GM23248 (cell line): ENCODE measurements at regions not wholly inside any gene's neighbourhood (a gene's known extent, or its start where the extent isn't known, plus 50 kb on each side); places are given as distances from the start of the nearest gene placed in this dataset.

Source experiments
- DNase-seq: peaks from one replicate; pipeline ENCODE4 v3.0.0-alpha.2; 2015
- H2AFZ ChIP-seq: fragments of 200-600 bp; sonication (generic); 2 replicates; pipeline ENCODE4 v1.6.1; 2016; ENCODE audit warnings: antibody characterized with exemption
- H3F3A ChIP-seq: fragments of 200-600 bp; sonication (generic); 2 replicates; pipeline ENCODE4 v1.6.1; 2016; ENCODE audit warnings: mild to moderate bottlenecking, antibody characterized with exemption, mixed run types; ENCODE audit not compliant: insufficient read depth
- H3K27ac ChIP-seq: fragments of 200-600 bp; sonication (generic); 2 replicates; pipeline ENCODE4 v1.5.1; 2016; ENCODE audit warnings: mild to moderate bottlenecking
- H3K27me3 ChIP-seq: fragments of 200-600 bp; sonication (generic); replicated peaks from 2 replicates; pipeline ENCODE4 v1.6.1; 2016; ENCODE audit warnings: mild to moderate bottlenecking; ENCODE audit not compliant: insufficient read depth
- H3K36me3 ChIP-seq: fragments of 200-600 bp; sonication (generic); 2 replicates; pipeline ENCODE4 v1.6.1; 2016; ENCODE audit warnings: low read depth, mild to moderate bottlenecking
- H3K4me1 ChIP-seq: fragments of 200-600 bp; sonication (generic); 2 replicates; pipeline ENCODE4 v1.6.1; 2016; ENCODE audit warnings: mild to moderate bottlenecking; ENCODE audit not compliant: insufficient read depth
- H3K4me2 ChIP-seq: fragments of 200-600 bp; sonication (generic); one replicate; pipeline ENCODE4 v1.6.1; 2016; ENCODE audit warnings: mild to moderate bottlenecking; ENCODE audit not compliant: unreplicated experiment
- H3K4me3 ChIP-seq: fragments of 200-600 bp; sonication (generic); 2 replicates; pipeline ENCODE4 v1.5.1; 2016; ENCODE audit warnings: mild to moderate bottlenecking
- H3K79me2 ChIP-seq: fragments of 200-600 bp; sonication (generic); 2 replicates; pipeline ENCODE4 v1.6.1; 2016; ENCODE audit warnings: mild to moderate bottlenecking; ENCODE audit not compliant: insufficient read depth
- H3K9ac ChIP-seq: fragments of 200-600 bp; sonication (generic); 2 replicates; pipeline ENCODE4 v1.6.1; 2016; ENCODE audit warnings: mild to moderate bottlenecking
- H3K9me2 ChIP-seq: fragments of 200-600 bp; sonication (generic); 2 replicates; pipeline ENCODE4 v1.6.1; 2016; ENCODE audit warnings: mixed run types, mild to moderate bottlenecking, moderate library complexity; ENCODE audit not compliant: insufficient read depth
- H3K9me3 ChIP-seq: fragments of 200-600 bp; sonication (generic); one replicate; pipeline ENCODE4 v1.6.1; 2017; ENCODE audit warnings: low read depth
- H4K20me1 ChIP-seq: fragments of 200-600 bp; sonication (generic); 2 replicates; pipeline ENCODE4 v1.6.0; 2016; ENCODE audit not compliant: insufficient read depth
- EZH2 ChIP-seq: fragments of 200-600 bp; sonication (generic); IDR thresholded peaks from 2 replicates; pipeline ENCODE4 v1.6.1; 2018; ENCODE audit warnings: antibody characterized with exemption, mild to moderate bottlenecking; ENCODE audit not compliant: insufficient read depth, poor library complexity, severe bottlenecking
- EZH2phosphoT487 ChIP-seq: fragments of 200-600 bp; sonication (generic); IDR thresholded peaks from 2 replicates; pipeline ENCODE4 v1.6.1; 2018; ENCODE audit warnings: antibody characterized with exemption, moderate library complexity, mild to moderate bottlenecking, low read depth; ENCODE audit not compliant: insufficient read depth
- WGBS, 2 experiments: methylation state at CpG; one replicate each; pipeline ENCODE4 v1.1.6; 2015 to 2017; ENCODE audit warnings: low lambda C conversion rate in 2 of 2, low coverage in 1 of 2; ENCODE audit errors: missing lambda C conversion rate in 2 of 2; 5-methylcytosine and 5-hydroxymethylcytosine counted together
- in situ Hi-C: fragments of 300-500 bp; cut with MboI; formaldehyde crosslinking; loops from 2 replicates; pipeline ENCODE4 v1.15.0; 2020

- Histone ChIP-seq H3K4me1 (peaks cover 8% of the 10 kb centered on the region), H3K36me3 (no peaks in the 10 kb centered on the region), H3K27ac (no peak overlapping the region), H3K9ac (no peak overlapping the region), H3K4me3 (no peak overlapping the region), H3F3A (no peaks in the 10 kb centered on the region), H2AFZ (no peak overlapping the region), H3K4me2 (no peak overlapping the region), H3K9me2 (no peaks in the 10 kb centered on the region), H3K27me3 (no peaks in the 10 kb centered on the region), H4K20me1 (no peaks in the 10 kb centered on the region), H3K9me3 (no peaks in the 10 kb centered on the region), H3K79me2 (no peaks in the 10 kb centered on the region)
- 43 to 47% methylated on average over 12 of the region's 12 CpGs for WGBS, 2 experiments
- TF ChIP-seq EZH2phosphoT487 (no peak), EZH2 (no peak)
- in situ Hi-C loops, result loop anchor here (5.0 kb wide), 1 partner anchor 52 kb away; no protein-coding TSS in a partner anchor
- DNase-seq, result peak; percentile 3
Observed at GRCh38 chr1:71228742-71229365, 148.0 kb upstream of the ZRANB2 start.

GRCh38 chr1:71228241-71228640 lies 147.4 kb upstream of the ZRANB2 start:
- TF ChIP-seq EZH2, result no peak
- no peaks in the 10 kb centered on the region for H3K9me3 ChIP-seq
- no peaks in the 10 kb centered on the region for H3K9me2 ChIP-seq
- no peak overlapping the region for H3K9ac ChIP-seq
- 67 to 69% methylated on average over 4 of the region's 4 CpGs for WGBS, 2 experiments
- H3K4me2 ChIP-seq, result no peak overlapping the region
- no peaks in the 10 kb centered on the region for H3K79me2 ChIP-seq
- in situ Hi-C loops, result loop anchor here (5.0 kb wide), 1 partner anchor 51 kb away; no protein-coding TSS in a partner anchor
- DNase-seq, result peak; percentile 9
- H3K27ac ChIP-seq, result no peak overlapping the region
- no peaks in the 10 kb centered on the region for H3K27me3 ChIP-seq
- no peak overlapping the region for H2AFZ ChIP-seq
- H3F3A ChIP-seq, result no peaks in the 10 kb centered on the region
- H3K4me3 ChIP-seq, result no peak overlapping the region
- no peaks in the 10 kb centered on the region for H4K20me1 ChIP-seq
- peaks cover 8% of the 10 kb centered on the region for H3K4me1 ChIP-seq
- no peaks in the 10 kb centered on the region for H3K36me3 ChIP-seq

GRCh38 chr1:71224741-71225377 lies 144.0 kb upstream of the ZRANB2 start:
- no peak for DNase-seq
- Histone ChIP-seq H3K27ac (no peak overlapping the region), H4K20me1 (no peaks in the 10 kb centered on the region), H3K79me2 (no peaks in the 10 kb centered on the region), H3K4me1 (no peaks in the 10 kb centered on the region), H3K36me3 (no peaks in the 10 kb centered on the region), H3K9me2 (no peaks in the 10 kb centered on the region), H3K4me3 (no peak overlapping the region), H3F3A (no peaks in the 10 kb centered on the region), H3K27me3 (no peaks in the 10 kb centered on the region), H3K4me2 (no peak overlapping the region), H3K9me3 (no peaks in the 10 kb centered on the region), H2AFZ (no peak overlapping the region), H3K9ac (no peak overlapping the region)
- in situ Hi-C loops, result loop anchor here (5.0 kb wide), 1 partner anchor 48 kb away; no protein-coding TSS in a partner anchor
- TF ChIP-seq EZH2phosphoT487, result no peak
- no peak for TF ChIP-seq EZH2
- 13 to 19% methylated on average over 4 of the region's 4 CpGs for WGBS, 2 experiments

- no peaks in the 10 kb centered on the region for H3K79me2 ChIP-seq
- WGBS, 2 experiments, result 13 to 17% methylated on average over 7 of the region's 7 CpGs
- no peak for TF ChIP-seq EZH2phosphoT487
- no peak for DNase-seq
- H2AFZ ChIP-seq, result no peak overlapping the region
- no peaks in the 10 kb centered on the region for H3F3A ChIP-seq
- no peak overlapping the region for H3K27ac ChIP-seq
- no peaks in the 10 kb centered on the region for H3K4me1 ChIP-seq
- no peak overlapping the region for H3K4me2 ChIP-seq
- no peak overlapping the region for H3K4me3 ChIP-seq
- H3K9ac ChIP-seq, result no peak overlapping the region
- no peaks in the 10 kb centered on the region for H3K9me2 ChIP-seq
- H3K36me3 ChIP-seq, result no peaks in the 10 kb centered on the region
- H3K27me3 ChIP-seq, result no peaks in the 10 kb centered on the region
- in situ Hi-C loops, result no loop called here
- H3K9me3 ChIP-seq, result no peaks in the 10 kb centered on the region
- H4K20me1 ChIP-seq, result no peaks in the 10 kb centered on the region
Observed at GRCh38 chr1:71223641-71224340, 143.0 kb upstream of the ZRANB2 start.
